HL-60 (cell line): ENCODE measurements at regions not wholly inside any gene's neighbourhood (a gene's known extent, or its start where the extent isn't known, plus 50 kb on each side); places are given as distances from the start of the nearest gene placed in this dataset.

Source experiments
- DNase-seq, 2 experiments: peaks; one replicate each; pipeline ENCODE4 v3.0.0-alpha.2; 2010 to 2020; ENCODE audit warnings: low read depth in 1 of 2, low spot score in 1 of 2
- H3K27ac ChIP-seq: fragments of 250-450 bp; sonication (Bioruptor Pico); replicated peaks from 2 replicates; pipeline ENCODE4 v1.5.1; 2020; ENCODE audit warnings: mild to moderate bottlenecking, moderate library complexity
- H3K27me3 ChIP-seq: fragments of 250-450 bp; sonication (Bioruptor Pico); 2 replicates; pipeline ENCODE4 v1.5.1; 2021; ENCODE audit warnings: mild to moderate bottlenecking, moderate library complexity; ENCODE audit not compliant: insufficient read depth, poor library complexity, severe bottlenecking
- H3K4me3 ChIP-seq: replicated peaks from 2 replicates; pipeline ENCODE4 v1.5.1; 2011; ENCODE audit warnings: mild to moderate bottlenecking, control low read depth, low read length; ENCODE audit not compliant: insufficient read depth
- GABPA ChIP-seq: IDR thresholded peaks from 2 replicates; pipeline ENCODE4 v1.6.1; 2012; ENCODE audit warnings: low read depth
- POLR2AphosphoS5 ChIP-seq: IDR thresholded peaks from 2 replicates; pipeline ENCODE4 v1.6.1; 2012; ENCODE audit warnings: low read depth
- SPI1 ChIP-seq: IDR thresholded peaks from 2 replicates; pipeline ENCODE4 v1.6.1; 2012; ENCODE audit warnings: low read depth, mild to moderate bottlenecking, borderline replicate concordance
- TF ChIP-seq, protein P1 (sequence below): IDR thresholded peaks from one replicate; pipeline ENCODE4 v1.5.1; 2011; ENCODE audit warnings: low read length, control low read depth, inconsistent platforms; ENCODE audit not compliant: insufficient read depth
- TF ChIP-seq, protein P2 (sequence below): IDR thresholded peaks from 2 replicates; pipeline ENCODE4 v1.6.1; 2012; ENCODE audit warnings: low read depth; ENCODE audit not compliant: insufficient replicate concordance

DNA sequence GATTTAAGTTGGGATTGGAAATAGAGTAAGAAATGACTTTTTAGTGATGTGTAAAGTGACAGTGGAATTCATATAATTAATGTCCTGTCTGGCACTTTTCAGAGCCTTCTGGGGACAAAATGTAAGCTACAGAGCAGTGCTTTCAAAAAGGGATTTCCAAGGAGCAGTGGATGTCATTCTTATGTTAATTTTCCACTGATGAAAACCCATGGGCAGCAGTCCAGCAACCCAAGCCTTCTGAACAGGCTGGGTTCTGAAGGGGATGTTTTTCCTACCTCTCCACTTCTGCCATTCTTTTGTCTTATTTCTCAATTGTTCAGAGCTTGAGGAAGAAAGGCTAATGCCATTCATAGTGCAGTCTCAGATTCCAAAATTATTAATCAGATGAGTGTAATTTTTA, 717.6 kb upstream of the HS3ST1 start:
- no peak for TF ChIP-seq POLR2AphosphoS5
- no peak for TF ChIP-seq SPI1
- TF ChIP-seq, protein P1, sequence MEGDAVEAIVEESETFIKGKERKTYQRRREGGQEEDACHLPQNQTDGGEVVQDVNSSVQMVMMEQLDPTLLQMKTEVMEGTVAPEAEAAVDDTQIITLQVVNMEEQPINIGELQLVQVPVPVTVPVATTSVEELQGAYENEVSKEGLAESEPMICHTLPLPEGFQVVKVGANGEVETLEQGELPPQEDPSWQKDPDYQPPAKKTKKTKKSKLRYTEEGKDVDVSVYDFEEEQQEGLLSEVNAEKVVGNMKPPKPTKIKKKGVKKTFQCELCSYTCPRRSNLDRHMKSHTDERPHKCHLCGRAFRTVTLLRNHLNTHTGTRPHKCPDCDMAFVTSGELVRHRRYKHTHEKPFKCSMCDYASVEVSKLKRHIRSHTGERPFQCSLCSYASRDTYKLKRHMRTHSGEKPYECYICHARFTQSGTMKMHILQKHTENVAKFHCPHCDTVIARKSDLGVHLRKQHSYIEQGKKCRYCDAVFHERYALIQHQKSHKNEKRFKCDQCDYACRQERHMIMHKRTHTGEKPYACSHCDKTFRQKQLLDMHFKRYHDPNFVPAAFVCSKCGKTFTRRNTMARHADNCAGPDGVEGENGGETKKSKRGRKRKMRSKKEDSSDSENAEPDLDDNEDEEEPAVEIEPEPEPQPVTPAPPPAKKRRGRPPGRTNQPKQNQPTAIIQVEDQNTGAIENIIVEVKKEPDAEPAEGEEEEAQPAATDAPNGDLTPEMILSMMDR: no peak
- no peak for TF ChIP-seq GABPA
- Histone ChIP-seq H3K27ac (no peak overlapping the region), H3K27me3 (no peaks in the 10 kb centered on the region), H3K4me3 (no peak overlapping the region)
- no peak for DNase-seq

DNA sequence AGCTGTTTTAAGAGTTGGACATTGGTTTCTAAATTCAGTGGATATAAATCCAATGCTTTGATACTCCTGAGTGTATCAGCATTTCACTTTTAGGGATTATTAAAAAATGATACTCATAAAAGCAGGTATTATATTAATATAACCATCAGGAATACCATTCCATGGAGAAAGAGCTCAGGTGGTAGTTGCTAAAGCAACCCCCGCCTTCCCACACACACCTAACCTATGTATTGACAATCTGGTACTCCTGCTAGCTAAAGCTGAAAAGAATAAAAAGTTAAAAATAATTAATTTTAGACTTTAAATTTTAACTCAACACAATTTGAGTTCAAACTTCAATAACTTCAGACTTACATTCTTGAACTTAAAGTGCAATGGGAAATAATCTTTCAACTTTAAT, 717.1 kb upstream of the HS3ST1 start:
- DNase-seq: no peak
- TF ChIP-seq GABPA: no peak
- TF ChIP-seq, protein P2, sequence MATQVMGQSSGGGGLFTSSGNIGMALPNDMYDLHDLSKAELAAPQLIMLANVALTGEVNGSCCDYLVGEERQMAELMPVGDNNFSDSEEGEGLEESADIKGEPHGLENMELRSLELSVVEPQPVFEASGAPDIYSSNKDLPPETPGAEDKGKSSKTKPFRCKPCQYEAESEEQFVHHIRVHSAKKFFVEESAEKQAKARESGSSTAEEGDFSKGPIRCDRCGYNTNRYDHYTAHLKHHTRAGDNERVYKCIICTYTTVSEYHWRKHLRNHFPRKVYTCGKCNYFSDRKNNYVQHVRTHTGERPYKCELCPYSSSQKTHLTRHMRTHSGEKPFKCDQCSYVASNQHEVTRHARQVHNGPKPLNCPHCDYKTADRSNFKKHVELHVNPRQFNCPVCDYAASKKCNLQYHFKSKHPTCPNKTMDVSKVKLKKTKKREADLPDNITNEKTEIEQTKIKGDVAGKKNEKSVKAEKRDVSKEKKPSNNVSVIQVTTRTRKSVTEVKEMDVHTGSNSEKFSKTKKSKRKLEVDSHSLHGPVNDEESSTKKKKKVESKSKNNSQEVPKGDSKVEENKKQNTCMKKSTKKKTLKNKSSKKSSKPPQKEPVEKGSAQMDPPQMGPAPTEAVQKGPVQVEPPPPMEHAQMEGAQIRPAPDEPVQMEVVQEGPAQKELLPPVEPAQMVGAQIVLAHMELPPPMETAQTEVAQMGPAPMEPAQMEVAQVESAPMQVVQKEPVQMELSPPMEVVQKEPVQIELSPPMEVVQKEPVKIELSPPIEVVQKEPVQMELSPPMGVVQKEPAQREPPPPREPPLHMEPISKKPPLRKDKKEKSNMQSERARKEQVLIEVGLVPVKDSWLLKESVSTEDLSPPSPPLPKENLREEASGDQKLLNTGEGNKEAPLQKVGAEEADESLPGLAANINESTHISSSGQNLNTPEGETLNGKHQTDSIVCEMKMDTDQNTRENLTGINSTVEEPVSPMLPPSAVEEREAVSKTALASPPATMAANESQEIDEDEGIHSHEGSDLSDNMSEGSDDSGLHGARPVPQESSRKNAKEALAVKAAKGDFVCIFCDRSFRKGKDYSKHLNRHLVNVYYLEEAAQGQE: no peak
- TF ChIP-seq SPI1: no peak
- no peak for TF ChIP-seq POLR2AphosphoS5
- TF ChIP-seq, protein P1: no peak
- Histone ChIP-seq H3K4me3 (no peak overlapping the region), H3K27ac (no peak overlapping the region), H3K27me3 (no peaks in the 10 kb centered on the region)

DNA sequence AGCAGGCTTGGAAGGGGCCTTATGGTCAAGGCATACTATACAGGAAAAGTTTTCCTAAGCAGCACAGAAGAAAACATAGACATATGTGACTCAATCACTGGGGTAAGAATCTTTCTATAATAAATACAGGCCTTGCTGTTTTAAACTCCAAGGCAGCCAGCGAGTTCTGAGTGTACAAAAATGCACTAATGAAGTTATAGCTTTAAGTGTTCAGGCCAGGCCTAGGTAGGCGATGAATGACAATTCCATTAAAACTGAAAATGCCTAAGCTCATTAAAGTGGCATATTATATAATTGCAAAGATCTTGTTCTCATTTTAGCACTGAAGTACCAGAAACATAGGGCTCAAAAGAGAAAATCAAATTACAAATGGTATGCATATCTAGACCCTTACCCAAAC, 716.4 kb upstream of the HS3ST1 start:
- Histone ChIP-seq H3K27ac (no peak overlapping the region), H3K4me3 (no peak overlapping the region), H3K27me3 (no peaks in the 10 kb centered on the region)
- TF ChIP-seq POLR2AphosphoS5 (no peak), GABPA (no peak), SPI1 (no peak)
- TF ChIP-seq, protein P1: no peak
- TF ChIP-seq, protein P2: no peak
- no peak for DNase-seq

DNA sequence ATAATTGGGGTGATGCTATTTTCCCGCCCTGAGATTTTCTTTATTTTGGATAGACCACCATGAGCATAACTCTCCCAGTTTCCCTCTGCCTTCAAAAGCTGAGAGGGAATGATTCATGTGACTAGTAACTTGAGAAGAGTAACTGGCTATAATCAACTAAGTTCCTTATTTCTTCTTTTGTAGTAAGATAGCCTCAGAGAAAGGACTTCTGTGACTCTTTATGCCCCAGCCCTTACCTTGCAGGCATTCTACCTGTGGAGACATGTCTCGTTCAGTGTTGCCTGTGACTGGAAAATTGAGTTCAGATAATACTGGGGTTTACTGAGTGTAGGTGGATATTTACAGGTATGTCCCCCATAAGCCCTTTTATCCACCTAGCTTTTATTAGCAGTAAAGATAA, 715.4 kb upstream of the HS3ST1 start:
- no peak for TF ChIP-seq POLR2AphosphoS5
- TF ChIP-seq, protein P1: no peak
- TF ChIP-seq, protein P2: no peak
- TF ChIP-seq GABPA: no peak
- no peak for TF ChIP-seq SPI1
- H3K27ac ChIP-seq: no peak overlapping the region
- no peak for DNase-seq
- no peaks in the 10 kb centered on the region for H3K27me3 ChIP-seq
- no peak overlapping the region for H3K4me3 ChIP-seq
